Nephron progenitor cell (in vitro differentiated cells): ENCODE measurements at regions not wholly inside any gene's neighbourhood (a gene's known extent, or its start where the extent isn't known, plus 50 kb on each side); places are given as distances from the start of the nearest gene placed in this dataset.

Source experiments
- DNase-seq: peaks from one replicate; pipeline ENCODE4 v3.0.0; 2021
- H3K27ac Mint-ChIP-seq: 2 replicates; pipeline ENCODE4 v1.8.0; 2021; ENCODE audit warnings: mild to moderate bottlenecking, moderate library complexity, mixed read lengths
- H3K27me3 Mint-ChIP-seq: 2 replicates; pipeline ENCODE4 v1.8.0; 2021; ENCODE audit warnings: mild to moderate bottlenecking, low read depth, mixed read lengths; ENCODE audit not compliant: poor library complexity
- H3K36me3 Mint-ChIP-seq: 2 replicates; pipeline ENCODE4 v1.8.0; 2021; ENCODE audit warnings: low read depth, mixed read lengths
- H3K4me1 Mint-ChIP-seq: 2 replicates; pipeline ENCODE4 v1.8.0; 2021; ENCODE audit warnings: mixed read lengths
- H3K4me3 Mint-ChIP-seq: 2 replicates; pipeline ENCODE4 v1.8.0; 2021; ENCODE audit warnings: mild to moderate bottlenecking, moderate library complexity, mixed read lengths
- H3K9me3 Mint-ChIP-seq: 2 replicates; pipeline ENCODE4 v1.8.0; 2021; ENCODE audit warnings: mild to moderate bottlenecking, moderate library complexity, mixed read lengths
- TF ChIP-seq, protein P1 (sequence below): fragments of 200-600 bp; sonication (generic); IDR thresholded peaks from 2 replicates; pipeline ENCODE4 v1.5.0; 2021; ENCODE audit warnings: antibody characterized with exemption

DNA sequence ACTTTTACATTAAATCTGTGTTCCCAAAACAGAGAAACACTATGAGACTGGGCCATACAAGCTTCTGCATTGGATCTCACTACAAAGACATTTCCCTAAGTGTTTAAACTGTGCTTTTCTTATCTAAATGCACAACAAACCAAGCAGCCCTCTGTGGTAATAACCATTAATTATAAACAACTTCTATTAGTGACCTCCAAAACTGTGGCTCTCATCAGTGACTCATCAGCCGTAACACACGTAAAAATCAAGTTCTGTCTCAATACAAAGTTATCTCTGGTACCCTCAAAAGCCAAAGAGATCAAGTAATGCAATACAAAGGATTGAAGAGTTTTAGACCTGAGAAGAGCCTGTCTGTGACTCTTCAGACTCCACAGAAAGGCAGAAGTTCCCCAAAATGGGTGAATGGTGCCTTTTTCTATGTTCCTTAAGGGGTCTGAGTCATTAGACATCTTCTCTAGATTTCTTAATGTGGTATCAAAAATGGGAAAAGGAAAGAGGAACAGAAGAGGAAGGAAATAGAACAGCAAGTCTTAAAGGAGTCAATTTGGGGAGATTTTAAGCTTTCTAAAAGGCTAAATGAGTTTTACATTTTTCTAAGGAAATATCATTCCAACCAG lies 189.8 kb upstream of the PPP1R2C start:
- DNase-seq: no peak
- Mint-ChIP-seq H3K27ac (no peak overlapping the region), H3K9me3 (peaks cover 26% of the 10 kb centered on the region), H3K4me1 (no peaks in the 10 kb centered on the region), H3K4me3 (no peak overlapping the region), H3K36me3 (no peaks in the 10 kb centered on the region), H3K27me3 (no peaks in the 10 kb centered on the region)
- TF ChIP-seq, protein P1, sequence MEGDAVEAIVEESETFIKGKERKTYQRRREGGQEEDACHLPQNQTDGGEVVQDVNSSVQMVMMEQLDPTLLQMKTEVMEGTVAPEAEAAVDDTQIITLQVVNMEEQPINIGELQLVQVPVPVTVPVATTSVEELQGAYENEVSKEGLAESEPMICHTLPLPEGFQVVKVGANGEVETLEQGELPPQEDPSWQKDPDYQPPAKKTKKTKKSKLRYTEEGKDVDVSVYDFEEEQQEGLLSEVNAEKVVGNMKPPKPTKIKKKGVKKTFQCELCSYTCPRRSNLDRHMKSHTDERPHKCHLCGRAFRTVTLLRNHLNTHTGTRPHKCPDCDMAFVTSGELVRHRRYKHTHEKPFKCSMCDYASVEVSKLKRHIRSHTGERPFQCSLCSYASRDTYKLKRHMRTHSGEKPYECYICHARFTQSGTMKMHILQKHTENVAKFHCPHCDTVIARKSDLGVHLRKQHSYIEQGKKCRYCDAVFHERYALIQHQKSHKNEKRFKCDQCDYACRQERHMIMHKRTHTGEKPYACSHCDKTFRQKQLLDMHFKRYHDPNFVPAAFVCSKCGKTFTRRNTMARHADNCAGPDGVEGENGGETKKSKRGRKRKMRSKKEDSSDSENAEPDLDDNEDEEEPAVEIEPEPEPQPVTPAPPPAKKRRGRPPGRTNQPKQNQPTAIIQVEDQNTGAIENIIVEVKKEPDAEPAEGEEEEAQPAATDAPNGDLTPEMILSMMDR: no peak

DNA sequence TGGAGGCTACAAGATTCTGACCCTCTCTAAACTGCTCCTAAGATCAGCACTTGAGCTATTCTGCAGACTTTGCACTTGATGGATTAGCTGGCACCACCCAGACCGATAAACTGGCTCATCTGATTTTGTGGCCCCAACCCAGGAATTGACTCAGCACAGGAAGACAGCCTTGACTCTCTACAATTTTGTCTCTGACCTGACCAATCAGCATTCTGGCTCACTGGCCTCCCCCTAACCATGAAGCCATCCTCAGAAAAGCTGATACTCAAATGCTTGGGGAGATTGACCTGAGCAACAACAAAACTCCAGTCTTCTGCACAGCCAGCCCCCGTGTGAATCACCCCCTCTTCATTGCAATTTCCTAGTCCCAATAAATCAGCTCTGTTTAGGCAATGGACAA lies 195.4 kb upstream of the PPP1R2C start:
- H3K27ac Mint-ChIP-seq: no peak overlapping the region
- no peak for DNase-seq
- no peak overlapping the region for H3K4me3 Mint-ChIP-seq
- peaks cover 13% of the 10 kb centered on the region for H3K36me3 Mint-ChIP-seq
- H3K4me1 Mint-ChIP-seq: no peaks in the 10 kb centered on the region
- TF ChIP-seq, protein P1: no peak
- H3K9me3 Mint-ChIP-seq: peaks cover 53% of the 10 kb centered on the region
- H3K27me3 Mint-ChIP-seq: no peaks in the 10 kb centered on the region

DNA sequence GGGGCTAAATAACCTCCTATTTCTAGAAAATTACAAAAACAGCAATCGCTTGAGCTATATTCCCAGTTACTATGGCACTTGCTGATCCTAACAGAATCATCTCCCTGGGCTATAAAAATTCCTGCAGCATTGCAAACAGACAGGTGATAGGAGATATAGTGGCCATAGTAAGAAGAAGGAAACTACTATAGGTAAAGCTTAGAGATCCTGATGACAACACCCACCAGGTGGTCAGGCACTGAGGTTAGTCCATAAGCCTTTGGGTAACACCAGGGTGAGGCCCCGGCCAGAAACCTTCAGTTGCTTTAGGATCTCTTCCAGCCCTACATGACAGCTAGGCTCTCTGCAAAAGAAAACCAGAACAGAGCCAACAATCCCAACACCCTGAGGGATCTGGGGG lies 197.9 kb upstream of the PPP1R2C start:
- H3K4me1 Mint-ChIP-seq: no peaks in the 10 kb centered on the region
- TF ChIP-seq, protein P1: no peak
- H3K27me3 Mint-ChIP-seq: no peaks in the 10 kb centered on the region
- no peak for DNase-seq
- H3K36me3 Mint-ChIP-seq: peaks cover 13% of the 10 kb centered on the region
- no peak overlapping the region for H3K27ac Mint-ChIP-seq
- H3K4me3 Mint-ChIP-seq: no peak overlapping the region
- H3K9me3 Mint-ChIP-seq: peaks cover 49% of the 10 kb centered on the region

DNA sequence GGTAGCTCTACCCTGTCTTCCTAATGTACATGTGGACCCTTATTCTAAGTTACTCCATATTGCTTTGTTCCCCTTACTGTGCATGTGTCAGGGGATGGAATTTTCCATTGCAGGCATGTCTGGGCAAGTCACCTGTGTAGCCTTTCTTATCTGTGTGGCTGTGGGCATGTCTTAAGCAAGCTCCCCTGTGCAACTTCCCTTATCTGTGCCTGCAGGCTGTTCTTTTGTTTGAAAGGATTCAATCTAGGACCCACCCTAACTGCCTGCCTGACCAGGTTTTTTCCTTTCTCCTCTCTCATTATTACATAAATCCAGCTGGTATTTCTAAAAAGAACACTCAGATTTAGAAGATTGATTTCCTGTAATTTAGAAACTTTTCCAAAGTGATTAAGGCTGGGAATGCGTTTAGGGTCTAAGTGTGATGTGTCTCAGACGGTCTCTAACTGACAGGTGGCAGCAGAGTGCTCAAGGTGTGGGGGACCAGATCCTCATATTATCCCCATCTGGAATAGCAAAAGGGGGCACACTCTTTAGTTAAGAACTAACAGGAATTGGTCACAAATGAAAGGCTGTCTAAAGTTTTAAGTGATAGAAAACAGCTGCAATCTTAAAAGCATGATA lies 198.9 kb upstream of the PPP1R2C start:
- Mint-ChIP-seq H3K36me3 (peaks cover 13% of the 10 kb centered on the region), H3K27me3 (no peaks in the 10 kb centered on the region), H3K9me3 (peaks cover 49% of the 10 kb centered on the region), H3K4me1 (no peaks in the 10 kb centered on the region), H3K4me3 (no peak overlapping the region), H3K27ac (peak overlapping the region; percentile 66)
- no peak for DNase-seq
- TF ChIP-seq, protein P1: no peak

DNA sequence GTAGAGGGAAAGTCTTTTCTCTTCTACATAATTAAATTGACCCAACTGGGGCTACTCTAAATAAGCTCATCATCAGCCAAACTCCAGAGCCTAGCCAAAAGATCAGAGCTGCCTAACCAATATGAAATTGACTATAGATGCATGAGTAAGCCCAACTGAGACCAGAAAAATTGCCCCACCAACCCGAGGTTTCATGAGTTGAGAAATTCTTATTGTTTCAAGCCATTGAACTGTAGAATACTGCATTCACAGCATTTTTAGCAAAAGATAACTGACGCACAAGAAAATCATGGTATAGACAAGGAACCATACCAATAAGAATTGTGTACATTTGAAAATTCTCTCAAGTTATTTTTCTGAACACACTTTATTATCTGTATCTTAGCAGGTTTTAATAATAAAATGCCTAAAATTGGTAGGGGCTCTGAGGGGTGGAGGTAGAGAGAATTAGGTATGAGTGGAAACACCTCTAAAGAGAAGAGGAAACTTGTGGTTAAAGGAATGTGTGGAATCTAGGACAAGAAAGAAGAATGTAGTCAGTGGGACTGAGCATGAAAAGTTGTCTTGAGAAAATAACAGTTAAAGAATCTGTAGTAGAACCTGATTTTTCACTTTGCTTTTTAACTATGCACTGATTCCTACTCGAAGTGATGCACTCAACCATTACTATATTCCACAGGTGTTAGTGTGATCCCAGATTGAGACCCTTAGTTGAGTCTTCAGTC lies 200.9 kb upstream of the PPP1R2C start:
- H3K27me3 Mint-ChIP-seq: no peaks in the 10 kb centered on the region
- peaks cover 35% of the 10 kb centered on the region for H3K9me3 Mint-ChIP-seq
- DNase-seq: no peak
- no peak overlapping the region for H3K27ac Mint-ChIP-seq
- peaks cover 9% of the 10 kb centered on the region for H3K36me3 Mint-ChIP-seq
- H3K4me1 Mint-ChIP-seq: no peaks in the 10 kb centered on the region
- TF ChIP-seq, protein P1: no peak
- no peak overlapping the region for H3K4me3 Mint-ChIP-seq
